22Rv1 (cell line): ENCODE measurements at regions not wholly inside any gene's neighbourhood (a gene's known extent, or its start where the extent isn't known, plus 50 kb on each side); places are given as distances from the start of the nearest gene placed in this dataset.

Experiments
- H3K27ac ChIP-seq: fragments of 450-650 bp; 2 replicates; pipeline ENCODE4 v1.5.1; 2017
- CTCF ChIP-seq: fragments of 450-650 bp; IDR thresholded peaks from 2 replicates; pipeline ENCODE4 v1.5.1; 2017; ENCODE audit warnings: mild to moderate bottlenecking
- ZFX ChIP-seq: fragments of 450-650 bp; IDR thresholded peaks from 2 replicates; pipeline ENCODE4 v1.6.1; 2017; ENCODE audit warnings: antibody characterized with exemption, borderline replicate concordance

DNA sequence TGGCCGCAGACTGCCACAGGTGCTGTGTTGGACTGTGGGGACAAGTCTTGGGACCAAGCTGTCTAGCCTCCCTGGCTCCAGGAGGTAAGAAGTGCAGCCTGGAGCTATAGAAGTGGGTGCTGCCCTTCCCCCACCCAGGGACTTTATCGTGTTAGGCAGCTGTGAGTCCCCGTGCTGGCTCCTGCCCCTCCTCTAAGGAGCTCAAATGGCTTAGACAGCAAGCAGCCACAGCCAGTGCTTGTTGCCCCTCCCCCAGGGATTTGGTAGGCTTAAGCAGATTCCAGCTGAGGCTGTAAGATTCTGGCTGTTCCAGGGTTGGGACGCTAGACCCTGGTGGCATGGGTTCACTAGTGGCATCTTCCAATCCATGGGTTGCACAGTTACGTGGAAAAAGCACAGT lies 979.4 kb upstream of the PCDH10 start:
- TF ChIP-seq ZFX (no peak), CTCF (no peak)
- no peak overlapping the region for H3K27ac ChIP-seq

GRCh38 chr4:132180020-132180427 lies 969.1 kb upstream of the PCDH10 start:
- no peak overlapping the region for H3K27ac ChIP-seq
- no peak for TF ChIP-seq ZFX
- TF ChIP-seq CTCF, result no peak

DNA sequence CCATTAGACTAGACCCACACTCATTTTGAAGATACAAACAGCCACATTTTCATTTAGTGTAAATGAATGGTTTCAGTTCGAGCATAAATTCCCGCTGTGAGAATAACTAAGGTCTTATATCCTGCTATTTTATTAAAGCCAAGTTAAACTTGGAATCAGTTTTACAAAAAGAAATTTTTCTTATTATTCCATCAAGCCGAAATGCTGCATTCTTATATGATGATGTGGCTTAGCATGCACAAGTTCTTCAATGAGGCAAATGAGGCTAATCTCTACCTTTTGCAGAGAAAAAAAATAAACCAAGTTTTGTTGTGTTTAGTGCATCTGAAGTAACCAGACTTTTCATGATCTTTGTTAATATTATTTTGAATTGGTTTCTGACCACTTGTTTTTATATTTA lies 953.9 kb upstream of the PCDH10 start:
- TF ChIP-seq CTCF (no peak), ZFX (no peak)
- H3K27ac ChIP-seq, result no peak overlapping the region

- TF ChIP-seq ZFX (no peak), CTCF (no peak)
- no peak overlapping the region for H3K27ac ChIP-seq
These were observed 945.5 kb upstream of the PCDH10 start for GRCh38 chr4:132203618-132204017.

GRCh38 chr4:132214519-132214918 lies 934.6 kb upstream of the PCDH10 start:
- H3K27ac ChIP-seq, result no peak overlapping the region
- TF ChIP-seq ZFX (no peak), CTCF (no peak)

DNA sequence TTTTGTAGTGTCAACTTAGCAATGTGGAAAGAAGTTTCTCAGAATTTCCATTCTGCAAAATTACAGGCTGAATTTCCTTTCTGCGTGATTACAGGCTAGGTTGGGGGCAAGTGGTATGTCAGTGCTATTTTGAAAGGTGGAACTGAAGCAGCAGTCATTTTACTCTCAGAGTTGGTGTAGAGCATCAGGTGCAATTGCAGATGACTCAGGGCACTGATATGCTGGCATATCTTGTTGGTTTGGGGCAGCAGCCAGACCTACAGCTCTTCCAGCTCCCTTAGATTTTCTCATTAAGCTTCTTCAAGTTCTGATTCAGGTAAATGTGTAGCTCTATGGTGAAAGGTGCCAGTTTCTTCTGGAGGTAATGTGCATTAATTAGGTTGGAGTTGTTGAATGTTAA lies 930.7 kb upstream of the PCDH10 start:
- no peak for TF ChIP-seq CTCF
- no peak for TF ChIP-seq ZFX
- H3K27ac ChIP-seq, result no peak overlapping the region

DNA sequence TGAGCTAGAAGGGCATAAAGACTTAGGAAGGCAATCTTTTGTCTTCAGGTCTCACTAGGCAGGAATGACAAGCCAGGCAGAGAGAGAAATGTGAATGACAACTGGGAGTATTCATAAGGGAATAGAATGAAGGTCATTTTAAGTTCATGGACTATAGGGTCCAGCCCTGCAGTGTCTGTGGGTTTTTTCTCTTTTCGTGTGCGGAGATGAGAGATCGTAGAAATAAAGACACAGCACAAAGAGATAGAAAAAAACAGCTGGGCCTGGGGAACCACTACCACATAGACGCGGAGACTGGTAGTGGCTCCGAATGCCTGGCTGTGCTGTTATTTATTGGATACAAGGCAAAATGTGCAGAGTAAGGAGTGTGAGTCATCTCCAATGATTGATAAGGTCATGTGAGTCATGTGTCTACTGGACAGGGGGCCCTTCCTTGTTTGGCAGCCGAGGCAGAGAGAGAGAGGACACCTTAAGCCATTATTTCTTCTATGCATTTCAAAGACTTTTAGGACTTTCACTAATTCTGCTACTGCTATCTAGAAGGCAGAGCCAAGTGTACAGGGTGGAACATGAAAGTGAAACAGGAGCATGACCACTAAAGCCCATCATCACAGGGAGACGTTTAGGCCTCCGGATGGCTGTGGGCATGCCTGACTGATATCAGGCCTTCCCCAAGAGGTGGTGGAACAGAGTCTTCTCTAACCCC lies 921.8 kb upstream of the PCDH10 start:
- no peak overlapping the region for H3K27ac ChIP-seq
- TF ChIP-seq CTCF (no peak), ZFX (no peak)
